Neural cell (in vitro differentiated cells): ENCODE measurements at regions not wholly inside any gene's neighbourhood (a gene's known extent, or its start where the extent isn't known, plus 50 kb on each side); places are given as distances from the start of the nearest gene placed in this dataset.

Experiments
- REST ChIP-seq: IDR thresholded peaks from 2 replicates; pipeline ENCODE4 v1.6.1; 2012; ENCODE audit warnings: borderline replicate concordance
- TF ChIP-seq, protein P1 (sequence below): fragments of 450-650 bp; IDR thresholded peaks from 2 replicates; pipeline ENCODE4 v1.5.1; 2014; ENCODE audit warnings: antibody characterized with exemption, mild to moderate bottlenecking, moderate library complexity; ENCODE audit not compliant: poor library complexity, severe bottlenecking

DNA sequence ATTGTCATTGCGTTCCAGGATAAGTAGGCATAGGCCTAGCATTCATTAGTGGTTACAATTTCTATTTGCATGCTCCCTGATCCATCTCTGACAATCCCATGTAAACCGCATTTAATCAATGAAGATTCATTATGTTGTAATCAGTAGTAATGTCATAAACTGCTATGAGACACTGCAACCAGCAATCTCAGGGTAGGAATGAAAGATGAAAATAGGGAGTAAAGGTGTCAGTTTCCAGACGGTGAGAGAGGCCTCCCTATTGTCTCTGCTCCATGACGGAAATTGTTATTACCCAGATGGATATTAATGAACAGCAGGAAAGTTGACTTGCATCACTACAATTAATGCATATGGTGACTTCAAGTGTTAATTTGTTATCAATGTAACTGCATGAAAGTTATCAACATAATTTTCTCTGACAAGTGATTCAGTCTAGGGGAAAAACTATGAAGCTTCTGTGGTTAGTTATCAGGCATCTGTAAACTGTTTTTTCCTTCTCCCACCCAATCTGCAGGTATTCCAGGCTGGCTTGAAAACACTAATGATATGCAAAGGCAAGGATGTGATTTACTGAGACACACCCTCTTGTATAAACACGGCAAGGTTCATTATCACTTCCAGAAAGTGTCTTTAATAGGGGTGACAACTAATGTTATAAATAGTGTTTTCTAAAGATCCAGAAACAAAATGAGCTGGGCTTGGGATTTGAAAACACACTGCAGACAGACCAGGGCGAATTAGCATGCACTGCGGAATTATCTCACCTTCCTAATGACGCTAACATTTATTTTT is 73.5 kb downstream of the ZNF622 start:
- TF ChIP-seq, protein P1, sequence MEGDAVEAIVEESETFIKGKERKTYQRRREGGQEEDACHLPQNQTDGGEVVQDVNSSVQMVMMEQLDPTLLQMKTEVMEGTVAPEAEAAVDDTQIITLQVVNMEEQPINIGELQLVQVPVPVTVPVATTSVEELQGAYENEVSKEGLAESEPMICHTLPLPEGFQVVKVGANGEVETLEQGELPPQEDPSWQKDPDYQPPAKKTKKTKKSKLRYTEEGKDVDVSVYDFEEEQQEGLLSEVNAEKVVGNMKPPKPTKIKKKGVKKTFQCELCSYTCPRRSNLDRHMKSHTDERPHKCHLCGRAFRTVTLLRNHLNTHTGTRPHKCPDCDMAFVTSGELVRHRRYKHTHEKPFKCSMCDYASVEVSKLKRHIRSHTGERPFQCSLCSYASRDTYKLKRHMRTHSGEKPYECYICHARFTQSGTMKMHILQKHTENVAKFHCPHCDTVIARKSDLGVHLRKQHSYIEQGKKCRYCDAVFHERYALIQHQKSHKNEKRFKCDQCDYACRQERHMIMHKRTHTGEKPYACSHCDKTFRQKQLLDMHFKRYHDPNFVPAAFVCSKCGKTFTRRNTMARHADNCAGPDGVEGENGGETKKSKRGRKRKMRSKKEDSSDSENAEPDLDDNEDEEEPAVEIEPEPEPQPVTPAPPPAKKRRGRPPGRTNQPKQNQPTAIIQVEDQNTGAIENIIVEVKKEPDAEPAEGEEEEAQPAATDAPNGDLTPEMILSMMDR: no peak
- TF ChIP-seq REST: no peak
